OCI-LY3 (cell line): ENCODE measurements at regions not wholly inside any gene's neighbourhood (a gene's known extent, or its start where the extent isn't known, plus 50 kb on each side); places are given as distances from the start of the nearest gene placed in this dataset.

Experiments
- EZH2phosphoT487 ChIP-seq: fragments of 200-600 bp; shearing (Covaris generic); IDR thresholded peaks from 2 replicates; pipeline ENCODE4 v1.6.1; 2018; ENCODE audit warnings: antibody characterized with exemption, mixed run types, low read depth
- TF ChIP-seq, protein P1 (sequence below): fragments of 200-600, 300-600 bp; sonication (generic); IDR thresholded peaks from 2 replicates; pipeline ENCODE4 v1.5.1; 2014; ENCODE audit warnings: antibody characterized with exemption, low read length, low read depth

DNA sequence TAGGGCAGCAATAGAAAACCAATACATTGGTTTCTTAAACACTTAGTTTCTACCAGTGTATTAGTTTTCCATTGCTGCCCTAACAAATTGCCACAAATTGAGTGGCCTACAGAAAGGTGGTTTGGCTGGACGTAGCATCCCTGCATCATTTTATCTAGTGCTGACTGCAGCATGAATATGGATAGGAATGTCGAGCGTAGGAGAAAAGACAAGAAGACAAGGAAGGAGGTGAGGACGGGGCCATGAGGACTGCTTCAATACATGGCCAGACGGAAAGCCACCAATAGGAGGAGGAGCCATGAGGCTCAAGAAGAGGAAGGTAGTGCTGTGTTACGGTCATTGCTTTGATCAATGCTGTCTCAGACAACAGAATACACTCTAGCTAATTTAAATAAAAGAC, 154.5 kb upstream of the NDUFV2 start:
- TF ChIP-seq, protein P1, sequence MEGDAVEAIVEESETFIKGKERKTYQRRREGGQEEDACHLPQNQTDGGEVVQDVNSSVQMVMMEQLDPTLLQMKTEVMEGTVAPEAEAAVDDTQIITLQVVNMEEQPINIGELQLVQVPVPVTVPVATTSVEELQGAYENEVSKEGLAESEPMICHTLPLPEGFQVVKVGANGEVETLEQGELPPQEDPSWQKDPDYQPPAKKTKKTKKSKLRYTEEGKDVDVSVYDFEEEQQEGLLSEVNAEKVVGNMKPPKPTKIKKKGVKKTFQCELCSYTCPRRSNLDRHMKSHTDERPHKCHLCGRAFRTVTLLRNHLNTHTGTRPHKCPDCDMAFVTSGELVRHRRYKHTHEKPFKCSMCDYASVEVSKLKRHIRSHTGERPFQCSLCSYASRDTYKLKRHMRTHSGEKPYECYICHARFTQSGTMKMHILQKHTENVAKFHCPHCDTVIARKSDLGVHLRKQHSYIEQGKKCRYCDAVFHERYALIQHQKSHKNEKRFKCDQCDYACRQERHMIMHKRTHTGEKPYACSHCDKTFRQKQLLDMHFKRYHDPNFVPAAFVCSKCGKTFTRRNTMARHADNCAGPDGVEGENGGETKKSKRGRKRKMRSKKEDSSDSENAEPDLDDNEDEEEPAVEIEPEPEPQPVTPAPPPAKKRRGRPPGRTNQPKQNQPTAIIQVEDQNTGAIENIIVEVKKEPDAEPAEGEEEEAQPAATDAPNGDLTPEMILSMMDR: no peak
- TF ChIP-seq EZH2phosphoT487: no peak
